Upper lobe of right lung (tissue), 1 donor: ENCODE measurements at regions not wholly inside any gene's neighbourhood (a gene's known extent, or its start where the extent isn't known, plus 50 kb on each side); places are given as distances from the start of the nearest gene placed in this dataset.

ENCODE experiments used
- ATAC-seq: fragments of 200-7000 bp; cut with Tn5 transposase; one replicate; pipeline ENCODE4 v1.9.1; 2020; ENCODE audit warnings: mild to moderate bottlenecking, moderate library complexity
- DNase-seq: peaks from one replicate; pipeline ENCODE4 v3.0.0-alpha.2; 2020
- H3K27ac ChIP-seq: fragments of 200-600 bp; one replicate; pipeline ENCODE4 v1.8.0; 2022
- H3K27me3 ChIP-seq: fragments of 200-600 bp; one replicate; pipeline ENCODE4 v1.8.0; 2022; ENCODE audit warnings: mild to moderate bottlenecking
- H3K36me3 ChIP-seq: fragments of 200-600 bp; one replicate; pipeline ENCODE4 v1.8.0; 2022
- H3K4me1 ChIP-seq: fragments of 200-600 bp; one replicate; pipeline ENCODE4 v1.8.0; 2022
- H3K4me3 ChIP-seq: fragments of 200-600 bp; one replicate; pipeline ENCODE4 v1.8.0; 2022; ENCODE audit warnings: mild to moderate bottlenecking
- H3K9me3 ChIP-seq: fragments of 200-600 bp; one replicate; pipeline ENCODE4 v1.8.0; 2022
- intact Hi-C: fragments of 100-400 bp; cut with DNase I; formaldehyde crosslinking; loops from one replicate; pipeline ENCODE4 v1.11.0; 2022
- TF ChIP-seq, protein P1 (sequence below): fragments of 200-600 bp; IDR thresholded peaks from one replicate; pipeline ENCODE4 v1.8.0; 2022; ENCODE audit warnings: antibody characterized with exemption
- donor health status: DM: no; HTN: yes; CAD: no; lungs with severe emphysema.

DNA sequence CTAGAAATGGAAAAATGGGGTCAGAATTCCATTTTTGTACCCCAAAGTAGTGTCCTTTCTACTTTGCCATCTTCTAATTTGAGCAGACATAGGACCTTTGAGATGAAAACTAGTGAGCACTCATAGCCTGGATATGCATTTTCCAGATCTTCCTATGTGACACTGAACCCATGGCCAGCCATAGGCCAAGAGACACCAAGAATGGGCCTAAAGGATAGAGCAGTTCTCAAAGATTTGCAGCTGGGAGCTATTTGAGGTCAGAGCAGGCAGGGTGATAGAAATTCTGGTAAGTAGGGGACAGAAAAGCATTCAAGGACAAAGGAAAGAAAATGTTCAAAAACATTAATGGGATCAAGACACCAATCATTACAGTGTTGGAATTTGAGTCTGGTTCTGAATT, 332.8 kb downstream of the MYCN start:
- Histone ChIP-seq H3K27ac (no peak overlapping the region), H3K27me3 (no peaks in the 10 kb centered on the region), H3K36me3 (no peaks in the 10 kb centered on the region), H3K4me1 (no peaks in the 10 kb centered on the region), H3K4me3 (no peak overlapping the region), H3K9me3 (no peaks in the 10 kb centered on the region)
- TF ChIP-seq, protein P1, sequence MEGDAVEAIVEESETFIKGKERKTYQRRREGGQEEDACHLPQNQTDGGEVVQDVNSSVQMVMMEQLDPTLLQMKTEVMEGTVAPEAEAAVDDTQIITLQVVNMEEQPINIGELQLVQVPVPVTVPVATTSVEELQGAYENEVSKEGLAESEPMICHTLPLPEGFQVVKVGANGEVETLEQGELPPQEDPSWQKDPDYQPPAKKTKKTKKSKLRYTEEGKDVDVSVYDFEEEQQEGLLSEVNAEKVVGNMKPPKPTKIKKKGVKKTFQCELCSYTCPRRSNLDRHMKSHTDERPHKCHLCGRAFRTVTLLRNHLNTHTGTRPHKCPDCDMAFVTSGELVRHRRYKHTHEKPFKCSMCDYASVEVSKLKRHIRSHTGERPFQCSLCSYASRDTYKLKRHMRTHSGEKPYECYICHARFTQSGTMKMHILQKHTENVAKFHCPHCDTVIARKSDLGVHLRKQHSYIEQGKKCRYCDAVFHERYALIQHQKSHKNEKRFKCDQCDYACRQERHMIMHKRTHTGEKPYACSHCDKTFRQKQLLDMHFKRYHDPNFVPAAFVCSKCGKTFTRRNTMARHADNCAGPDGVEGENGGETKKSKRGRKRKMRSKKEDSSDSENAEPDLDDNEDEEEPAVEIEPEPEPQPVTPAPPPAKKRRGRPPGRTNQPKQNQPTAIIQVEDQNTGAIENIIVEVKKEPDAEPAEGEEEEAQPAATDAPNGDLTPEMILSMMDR: no peak
- DNase-seq (no peak), ATAC-seq (no peak)
- intact Hi-C loops: no loop called here

GRCh38 chr2:16272038-16272788, 331.9 kb downstream of the MYCN start:
- TF ChIP-seq, protein P1: no peak
- H3K36me3 ChIP-seq: no peaks in the 10 kb centered on the region
- no peaks in the 10 kb centered on the region for H3K27me3 ChIP-seq
- no peaks in the 10 kb centered on the region for H3K4me1 ChIP-seq
- intact Hi-C loops: no loop called here
- H3K27ac ChIP-seq: no peak overlapping the region
- H3K9me3 ChIP-seq: no peaks in the 10 kb centered on the region
- H3K4me3 ChIP-seq: no peak overlapping the region
- DNase-seq (no peak), ATAC-seq (no peak)

DNA sequence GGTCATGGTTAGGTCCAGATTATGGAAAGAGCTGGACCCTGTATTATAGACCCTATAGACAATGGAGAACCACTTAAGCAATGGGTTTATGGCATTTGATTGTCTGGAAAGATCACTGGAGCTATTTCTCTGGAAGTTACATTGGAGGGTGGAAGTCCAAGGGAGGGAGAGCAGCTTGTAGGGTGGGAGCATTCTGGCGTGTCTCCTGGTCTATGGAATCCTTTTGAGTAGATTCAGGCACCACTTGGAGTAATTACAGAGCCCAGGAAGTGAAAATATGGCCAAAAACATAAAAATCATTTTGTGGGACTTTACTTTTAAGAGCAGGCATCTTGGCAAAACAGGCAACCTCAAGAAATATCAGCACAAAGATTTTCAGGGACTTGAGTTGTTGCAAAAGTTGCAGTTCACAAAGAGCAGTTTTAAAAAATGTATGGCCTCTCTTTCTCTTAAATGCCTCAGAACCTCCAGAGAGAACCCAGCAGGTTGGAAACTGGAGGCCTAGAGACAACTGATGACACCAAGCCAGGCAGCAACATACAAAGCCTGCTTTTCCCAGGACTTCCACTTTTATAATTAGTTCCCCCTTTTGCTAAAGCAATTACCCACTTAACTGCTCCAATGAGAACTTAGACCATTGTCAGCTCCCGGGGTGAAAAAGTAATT, 331.0 kb downstream of the MYCN start:
- DNase-seq (no peak), ATAC-seq (no peak)
- Histone ChIP-seq H3K4me3 (no peak overlapping the region), H3K4me1 (no peaks in the 10 kb centered on the region), H3K36me3 (no peaks in the 10 kb centered on the region), H3K27me3 (no peaks in the 10 kb centered on the region), H3K27ac (no peak overlapping the region), H3K9me3 (no peaks in the 10 kb centered on the region)
- intact Hi-C loops: no loop called here
- TF ChIP-seq, protein P1: no peak

DNA sequence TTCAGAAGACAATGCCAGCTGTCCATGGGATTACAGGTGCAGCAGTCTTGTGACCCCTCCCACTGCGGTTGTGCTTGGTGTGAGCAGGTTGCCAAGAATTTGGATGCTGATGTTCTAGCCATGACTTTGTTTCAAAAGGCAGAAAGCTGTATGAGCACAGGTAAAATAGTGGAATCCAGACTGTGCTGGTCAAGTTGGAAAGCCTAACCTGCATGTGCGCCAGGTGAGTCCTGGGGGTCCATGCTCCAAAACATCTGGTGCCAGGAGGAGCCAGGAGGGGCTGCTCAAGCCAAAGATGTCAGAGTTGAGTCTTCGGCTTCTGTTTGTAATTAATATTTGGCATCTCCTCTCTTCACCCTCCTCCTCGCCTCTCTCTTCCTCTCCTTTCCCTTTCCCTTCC, 330.1 kb downstream of the MYCN start:
- no peaks in the 10 kb centered on the region for H3K4me1 ChIP-seq
- no peak overlapping the region for H3K4me3 ChIP-seq
- no peak overlapping the region for H3K27ac ChIP-seq
- no peaks in the 10 kb centered on the region for H3K27me3 ChIP-seq
- DNase-seq (no peak), ATAC-seq (no peak)
- TF ChIP-seq, protein P1: no peak
- intact Hi-C loops: no loop called here
- H3K36me3 ChIP-seq: no peaks in the 10 kb centered on the region
- H3K9me3 ChIP-seq: no peaks in the 10 kb centered on the region

DNA sequence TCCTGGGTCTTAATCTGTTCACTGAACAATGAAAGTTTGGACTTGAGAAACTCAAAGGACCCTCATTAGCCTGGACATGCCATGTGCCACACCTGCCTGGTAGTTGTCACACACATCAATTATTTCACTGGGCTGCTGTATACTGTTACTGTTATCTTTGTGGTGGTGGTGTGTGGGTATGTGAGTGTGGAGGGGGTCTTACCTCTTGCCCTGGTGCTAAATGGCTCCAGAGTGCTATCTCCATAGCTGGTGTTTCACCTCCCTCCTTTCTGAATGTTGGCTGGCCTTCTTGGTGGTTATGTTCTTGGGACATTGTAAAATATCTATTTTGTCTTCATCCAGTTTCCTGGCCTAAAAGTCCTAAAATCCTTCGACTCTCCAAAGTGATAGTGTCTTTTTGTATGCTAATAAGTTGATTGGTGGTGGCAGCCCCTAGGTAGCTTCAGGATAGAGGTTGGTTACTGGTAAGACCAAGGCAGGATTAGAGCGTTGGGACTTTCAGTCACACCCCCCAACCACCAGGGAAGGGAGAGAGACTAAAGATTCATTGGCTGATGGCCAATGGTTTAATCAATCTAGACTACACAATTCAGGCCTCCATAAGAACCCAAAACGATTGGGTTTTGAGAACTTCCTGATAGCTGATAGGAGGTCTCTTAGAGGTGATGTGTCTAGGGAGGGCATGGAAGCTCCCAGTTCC, 328.1 kb downstream of the MYCN start:
- H3K9me3 ChIP-seq: no peaks in the 10 kb centered on the region
- TF ChIP-seq, protein P1: no peak
- no peaks in the 10 kb centered on the region for H3K36me3 ChIP-seq
- no peak for ATAC-seq
- no peaks in the 10 kb centered on the region for H3K4me1 ChIP-seq
- DNase-seq: no peak
- no peak overlapping the region for H3K27ac ChIP-seq
- H3K27me3 ChIP-seq: no peaks in the 10 kb centered on the region
- intact Hi-C loops: no loop called here
- no peak overlapping the region for H3K4me3 ChIP-seq
